Suprapubic skin (tissue), 4 donors: ENCODE measurements at regions not wholly inside any gene's neighbourhood (a gene's known extent, or its start where the extent isn't known, plus 50 kb on each side); places are given as distances from the start of the nearest gene placed in this dataset.

Experiments used
- EP300 ChIP-seq: sonication (generic); formaldehyde crosslinking; IDR thresholded peaks from one replicate; pipeline ENCODE4 v1.6.1; 2017; ENCODE audit warnings: antibody characterized with exemption
- POLR2AphosphoS5 ChIP-seq, 3 donors: sonication (generic); formaldehyde crosslinking; IDR thresholded peaks; one replicate each; pipeline ENCODE4 v1.6.1; 2017; ENCODE audit warnings: antibody characterized with exemption in 3 of 3
- TF ChIP-seq, protein P1 (sequence below), 2 donors: fragments of 200-600 bp in 1 of 2; fragments of 450-650 bp in 1 of 2; sonication (generic) in 1 of 2; IDR thresholded peaks; one replicate each; pipeline ENCODE4 v1.5.1; 2016 to 2019; ENCODE audit warnings: antibody characterized with exemption in 2 of 2, mild to moderate bottlenecking in 1 of 2, moderate library complexity in 1 of 2

DNA sequence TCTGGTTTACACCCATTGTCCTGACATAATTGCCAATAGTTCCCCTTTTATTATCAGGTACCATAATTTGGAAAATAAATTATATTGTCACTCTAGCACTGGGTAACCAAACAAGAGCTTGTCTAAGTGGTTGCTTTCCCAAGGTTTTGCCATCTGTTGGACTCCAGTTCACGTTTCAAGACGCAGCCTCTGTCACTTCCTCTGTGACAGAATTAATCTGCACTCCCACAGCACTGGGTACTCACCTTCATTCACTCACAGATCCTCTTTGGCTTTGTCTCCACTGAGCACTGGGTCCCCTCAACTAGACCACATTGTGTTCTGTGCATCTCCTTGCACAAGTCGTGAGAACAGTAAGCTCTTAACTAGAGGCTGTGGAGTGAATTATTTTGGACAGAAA, 123.6 kb upstream of the JUN start:
- TF ChIP-seq, protein P1, sequence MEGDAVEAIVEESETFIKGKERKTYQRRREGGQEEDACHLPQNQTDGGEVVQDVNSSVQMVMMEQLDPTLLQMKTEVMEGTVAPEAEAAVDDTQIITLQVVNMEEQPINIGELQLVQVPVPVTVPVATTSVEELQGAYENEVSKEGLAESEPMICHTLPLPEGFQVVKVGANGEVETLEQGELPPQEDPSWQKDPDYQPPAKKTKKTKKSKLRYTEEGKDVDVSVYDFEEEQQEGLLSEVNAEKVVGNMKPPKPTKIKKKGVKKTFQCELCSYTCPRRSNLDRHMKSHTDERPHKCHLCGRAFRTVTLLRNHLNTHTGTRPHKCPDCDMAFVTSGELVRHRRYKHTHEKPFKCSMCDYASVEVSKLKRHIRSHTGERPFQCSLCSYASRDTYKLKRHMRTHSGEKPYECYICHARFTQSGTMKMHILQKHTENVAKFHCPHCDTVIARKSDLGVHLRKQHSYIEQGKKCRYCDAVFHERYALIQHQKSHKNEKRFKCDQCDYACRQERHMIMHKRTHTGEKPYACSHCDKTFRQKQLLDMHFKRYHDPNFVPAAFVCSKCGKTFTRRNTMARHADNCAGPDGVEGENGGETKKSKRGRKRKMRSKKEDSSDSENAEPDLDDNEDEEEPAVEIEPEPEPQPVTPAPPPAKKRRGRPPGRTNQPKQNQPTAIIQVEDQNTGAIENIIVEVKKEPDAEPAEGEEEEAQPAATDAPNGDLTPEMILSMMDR (IDR thresholded peaks at IDR 0.05) = no peak
- TF ChIP-seq EP300 (no peak), POLR2AphosphoS5 (IDR thresholded peaks at IDR 0.05) (no peak)
